ENCODE measurements at regions not wholly inside any gene's neighbourhood (a gene's known extent, or its start where the extent isn't known, plus 50 kb on each side); places are given as distances from the start of the nearest gene placed in this dataset.

DNA sequence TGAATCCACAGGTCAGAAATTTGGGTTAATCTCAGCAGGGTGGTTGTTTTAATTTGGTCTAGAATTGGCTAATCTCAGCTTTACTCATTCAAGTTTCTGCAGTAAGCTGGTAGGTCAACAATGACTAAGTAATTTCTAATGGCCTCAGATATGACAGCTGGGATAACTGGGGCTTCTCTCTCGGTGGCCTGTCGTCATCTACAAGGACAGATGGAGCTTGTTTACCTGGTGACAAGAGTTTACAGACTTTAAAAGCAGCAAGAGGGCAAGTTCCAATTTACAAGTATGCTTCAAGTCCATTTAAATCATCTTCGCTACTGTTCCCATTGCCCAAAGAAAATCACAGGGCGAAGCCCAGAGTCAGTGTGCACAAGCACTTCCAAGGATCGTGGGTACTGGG is 453.9 kb downstream of the PDHA2 start:
- TF ChIP-seq EZH2phosphoT487 (IDR thresholded peaks at IDR 0.05; ENCODE audit: borderline replicate concordance, low read length): no peak
- TF ChIP-seq, protein P1, sequence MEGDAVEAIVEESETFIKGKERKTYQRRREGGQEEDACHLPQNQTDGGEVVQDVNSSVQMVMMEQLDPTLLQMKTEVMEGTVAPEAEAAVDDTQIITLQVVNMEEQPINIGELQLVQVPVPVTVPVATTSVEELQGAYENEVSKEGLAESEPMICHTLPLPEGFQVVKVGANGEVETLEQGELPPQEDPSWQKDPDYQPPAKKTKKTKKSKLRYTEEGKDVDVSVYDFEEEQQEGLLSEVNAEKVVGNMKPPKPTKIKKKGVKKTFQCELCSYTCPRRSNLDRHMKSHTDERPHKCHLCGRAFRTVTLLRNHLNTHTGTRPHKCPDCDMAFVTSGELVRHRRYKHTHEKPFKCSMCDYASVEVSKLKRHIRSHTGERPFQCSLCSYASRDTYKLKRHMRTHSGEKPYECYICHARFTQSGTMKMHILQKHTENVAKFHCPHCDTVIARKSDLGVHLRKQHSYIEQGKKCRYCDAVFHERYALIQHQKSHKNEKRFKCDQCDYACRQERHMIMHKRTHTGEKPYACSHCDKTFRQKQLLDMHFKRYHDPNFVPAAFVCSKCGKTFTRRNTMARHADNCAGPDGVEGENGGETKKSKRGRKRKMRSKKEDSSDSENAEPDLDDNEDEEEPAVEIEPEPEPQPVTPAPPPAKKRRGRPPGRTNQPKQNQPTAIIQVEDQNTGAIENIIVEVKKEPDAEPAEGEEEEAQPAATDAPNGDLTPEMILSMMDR (IDR thresholded peaks at IDR 0.05; ENCODE audit: low read depth, low read length, poor library complexity, severe bottlenecking): no peak

DNA sequence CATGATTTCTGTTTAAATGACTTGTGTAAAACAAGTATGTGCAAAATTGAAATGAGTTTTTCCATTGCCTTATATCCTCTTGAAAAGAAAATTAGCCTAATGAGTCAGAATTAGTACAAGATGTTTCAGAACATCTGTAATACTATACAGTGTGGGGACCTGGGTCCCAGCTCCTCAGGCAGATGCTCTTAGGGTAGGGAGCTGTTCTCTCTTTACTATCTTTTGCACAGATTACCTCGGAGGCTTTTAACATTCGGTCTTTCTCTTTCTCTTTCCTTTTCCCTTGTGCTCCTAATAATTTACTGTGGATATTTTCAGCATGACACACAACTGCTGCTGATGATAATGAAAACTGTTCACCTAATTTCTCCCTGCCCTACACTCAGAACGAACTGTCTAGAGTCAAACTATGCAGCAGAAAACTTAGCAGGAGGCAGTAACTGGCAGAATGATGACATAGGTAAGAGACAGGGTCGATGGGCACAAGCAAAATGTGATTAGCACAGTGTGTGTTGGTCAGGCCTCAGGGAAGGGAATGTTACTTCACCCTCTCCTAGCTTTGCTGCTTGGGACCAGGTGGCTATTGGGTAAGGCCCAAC is 455.3 kb downstream of the PDHA2 start:
- no peak overlapping the region for H3K27ac ChIP-seq (ENCODE audit: low read depth, low read length)
- no peaks in the 10 kb centered on the region for H3K79me2 ChIP-seq (ENCODE audit: control insufficient read depth, low read length)
- no peaks in the 10 kb centered on the region for H3K4me1 ChIP-seq (ENCODE audit: control insufficient read depth, low read length)
- no peak overlapping the region for H3K4me3 ChIP-seq (ENCODE audit: low read length)
- no peaks in the 10 kb centered on the region for H3K36me3 ChIP-seq (ENCODE audit: control insufficient read depth, low read length)
- no peak overlapping the region for H3K4me2 ChIP-seq (ENCODE audit: low read length)
- no peaks in the 10 kb centered on the region for H3F3A ChIP-seq (ENCODE audit: control insufficient read depth, insufficient read depth)
- H3K27me3 ChIP-seq (ENCODE audit: control insufficient read depth, low read length): no peaks in the 10 kb centered on the region
- H3K9me2 ChIP-seq (replicated peaks; ENCODE audit: control insufficient read depth, low read length): no peaks in the 10 kb centered on the region
- TF ChIP-seq, protein P1 (IDR thresholded peaks at IDR 0.05; ENCODE audit: low read depth, low read length, poor library complexity, severe bottlenecking): no peak
- TF ChIP-seq EZH2phosphoT487 (IDR thresholded peaks at IDR 0.05; ENCODE audit: borderline replicate concordance, low read length): no peak
- H4K20me1 ChIP-seq (ENCODE audit: control insufficient read depth, insufficient read depth, low read depth, low read length): no peaks in the 10 kb centered on the region
- H3K9me3 ChIP-seq (ENCODE audit: control insufficient read depth, insufficient read depth, low read length): no peaks in the 10 kb centered on the region

More for the DNA sequence above, 453.9 kb downstream of the PDHA2 start:
- Histone ChIP-seq H3K27me3 (ENCODE audit: control insufficient read depth, low read length) (no peaks in the 10 kb centered on the region), H3K4me2 (ENCODE audit: low read length) (no peak overlapping the region), H3K36me3 (ENCODE audit: control insufficient read depth, low read length) (no peaks in the 10 kb centered on the region), H3K9me3 (ENCODE audit: control insufficient read depth, insufficient read depth, low read length) (no peaks in the 10 kb centered on the region), H3K9me2 (replicated peaks; ENCODE audit: control insufficient read depth, low read length) (no peaks in the 10 kb centered on the region), H3F3A (ENCODE audit: control insufficient read depth, insufficient read depth) (no peaks in the 10 kb centered on the region), H4K20me1 (ENCODE audit: control insufficient read depth, insufficient read depth, low read depth, low read length) (no peaks in the 10 kb centered on the region), H3K4me1 (ENCODE audit: control insufficient read depth, low read length) (no peaks in the 10 kb centered on the region), H3K27ac (ENCODE audit: low read depth, low read length) (no peak overlapping the region), H3K4me3 (ENCODE audit: low read length) (no peak overlapping the region), H3K79me2 (ENCODE audit: control insufficient read depth, low read length) (no peaks in the 10 kb centered on the region)

DNA sequence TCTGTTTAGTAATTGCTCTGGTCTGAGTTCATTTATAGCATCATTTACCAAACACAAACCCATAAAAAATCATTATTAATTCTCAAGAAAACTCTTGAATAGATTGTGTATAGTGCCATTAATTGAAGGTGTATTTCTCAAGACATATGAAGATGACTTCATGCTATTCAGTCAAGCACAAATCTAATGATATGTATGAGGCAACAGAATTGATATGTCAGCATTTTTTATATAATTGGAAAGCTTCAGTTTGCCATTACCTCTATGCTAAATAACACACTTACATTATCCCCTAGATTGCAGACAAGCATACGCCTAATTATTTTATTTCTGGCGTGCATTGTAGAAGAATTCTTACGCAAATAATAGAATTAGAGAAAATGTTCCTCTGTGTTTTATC is 461.8 kb downstream of the PDHA2 start:
- Histone ChIP-seq H3K79me2 (ENCODE audit: control insufficient read depth, low read length) (no peaks in the 10 kb centered on the region), H3K36me3 (ENCODE audit: control insufficient read depth, low read length) (no peaks in the 10 kb centered on the region), H3K4me2 (ENCODE audit: low read length) (no peak overlapping the region), H3K4me3 (ENCODE audit: low read length) (no peak overlapping the region), H3K27ac (ENCODE audit: low read depth, low read length) (no peak overlapping the region), H4K20me1 (ENCODE audit: control insufficient read depth, insufficient read depth, low read depth, low read length) (no peaks in the 10 kb centered on the region), H3K9me2 (replicated peaks; ENCODE audit: control insufficient read depth, low read length) (no peaks in the 10 kb centered on the region), H3K9me3 (ENCODE audit: control insufficient read depth, insufficient read depth, low read length) (no peaks in the 10 kb centered on the region), H3K4me1 (ENCODE audit: control insufficient read depth, low read length) (no peaks in the 10 kb centered on the region), H3K27me3 (ENCODE audit: control insufficient read depth, low read length) (no peaks in the 10 kb centered on the region), H3F3A (ENCODE audit: control insufficient read depth, insufficient read depth) (no peaks in the 10 kb centered on the region)
- TF ChIP-seq, protein P1 (IDR thresholded peaks at IDR 0.05; ENCODE audit: low read depth, low read length, poor library complexity, severe bottlenecking): no peak
- TF ChIP-seq EZH2phosphoT487 (IDR thresholded peaks at IDR 0.05; ENCODE audit: borderline replicate concordance, low read length): no peak

All from DOHH2 (cell line).